Psoas muscle (tissue), 7 donors: ENCODE measurements at regions not wholly inside any gene's neighbourhood (a gene's known extent, or its start where the extent isn't known, plus 50 kb on each side); places are given as distances from the start of the nearest gene placed in this dataset.

Experiments
- ATAC-seq, 4 donors: fragments of 200-7000 bp; cut with Tn5 transposase; one replicate each; pipeline ENCODE4 v1.9.1; 2020; ENCODE audit warnings: moderate library complexity in 3 of 4, mild to moderate bottlenecking in 2 of 4
- DNase-seq, 2 donors: peaks; one replicate each; pipeline ENCODE4 v3.0.0-alpha.2; 2020
- H3K27ac ChIP-seq: fragments of 200-600 bp; one replicate; pipeline ENCODE4 v1.8.0; 2022
- H3K27me3 ChIP-seq, 3 donors: fragments of 200-600 bp in 1 of 3; one replicate each; pipeline versions ENCODE4 v1.6.1 to v1.8.0; 2013 to 2022; ENCODE audit warnings: low read length in 2 of 3, mild to moderate bottlenecking in 2 of 3, moderate library complexity in 1 of 3; ENCODE audit not compliant: insufficient read depth in 3 of 3
- H3K36me3 ChIP-seq, 2 donors: fragments of 200-600 bp in 1 of 2; one replicate each; pipeline versions ENCODE4 v1.6.1 to v1.8.0; 2013 to 2022; ENCODE audit warnings: low read depth in 1 of 2, mild to moderate bottlenecking in 1 of 2, moderate library complexity in 1 of 2; ENCODE audit not compliant: insufficient read depth in 1 of 2
- H3K4me1 ChIP-seq: fragments of 200-600 bp; one replicate; pipeline ENCODE4 v1.8.0; 2022
- H3K4me3 ChIP-seq: fragments of 200-600 bp; one replicate; pipeline ENCODE4 v1.8.0; 2022; ENCODE audit warnings: mild to moderate bottlenecking
- H3K9me3 ChIP-seq: fragments of 200-600 bp; one replicate; pipeline ENCODE4 v1.8.0; 2022
- CTCF ChIP-seq: fragments of 200-600 bp; IDR thresholded peaks from one replicate; pipeline ENCODE4 v1.8.0; 2022; ENCODE audit warnings: antibody characterized with exemption
- WGBS, 3 donors: extraction: QIAGEN DNeasy Blood & Tissue Kit; methylation state at CpG; one replicate each; pipeline versions ENCODE4 v1.1.6 to v1.1.7; 2013; 5-methylcytosine and 5-hydroxymethylcytosine counted together
- intact Hi-C, 2 donors: fragments of 100-400 bp; cut with DNase I; formaldehyde crosslinking; loops; one replicate each; pipeline versions ENCODE4 v1.11.0 to v1.14.2; 2022
- donor health status: healthy with polysubstance abuse.
- donor health status: DM: no; HTN: no; CAD: no; lungs with moderate emphysema.
- donor health status: Bipolar disorder and iron deficiency.
- donor health status: healthy.
- donor health status: DM: yes; HTN: yes; CAD: no.
- donor health status: DM: no; HTN: no; CAD: no.
- donor health status: DM: yes; HTN: yes; CAD: no.

DNA sequence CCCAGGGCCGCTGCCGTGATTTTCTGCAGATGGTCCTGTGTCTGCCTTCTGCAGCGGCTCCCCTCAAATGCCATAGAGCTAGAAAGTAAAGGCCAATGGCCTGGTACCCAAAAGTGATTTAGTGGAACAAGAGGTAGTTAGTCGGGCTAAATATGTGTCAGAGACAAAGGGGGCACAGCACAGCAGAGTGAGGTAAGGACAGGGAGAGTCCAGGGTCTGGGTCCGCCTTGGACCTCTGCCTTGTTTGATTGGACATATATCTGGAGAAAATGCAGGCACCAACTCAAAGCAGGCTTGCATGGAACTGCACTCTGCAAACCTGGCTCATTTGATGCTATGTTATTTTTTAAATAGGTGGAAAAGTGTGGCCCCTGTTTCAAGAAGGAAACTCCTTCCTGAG, 249.6 kb upstream of the B3GAT1 start:
- Histone ChIP-seq H3K4me3 (no peak overlapping the region), H3K4me1 (no peaks in the 10 kb centered on the region), H3K27me3 (peaks cover 0 to 4% (median 3%) of the 10 kb centered on the region in 3 donors), H3K27ac (no peak overlapping the region), H3K9me3 (no peaks in the 10 kb centered on the region), H3K36me3 (no peaks in the 10 kb centered on the region)
- WGBS, 3 donors: 81 to 87% (median 85%) methylated on average over 5 of the region's 5 CpGs
- intact Hi-C loops: no loop called here
- ATAC-seq (no peak), DNase-seq (no peak)
- no peak for TF ChIP-seq CTCF

DNA sequence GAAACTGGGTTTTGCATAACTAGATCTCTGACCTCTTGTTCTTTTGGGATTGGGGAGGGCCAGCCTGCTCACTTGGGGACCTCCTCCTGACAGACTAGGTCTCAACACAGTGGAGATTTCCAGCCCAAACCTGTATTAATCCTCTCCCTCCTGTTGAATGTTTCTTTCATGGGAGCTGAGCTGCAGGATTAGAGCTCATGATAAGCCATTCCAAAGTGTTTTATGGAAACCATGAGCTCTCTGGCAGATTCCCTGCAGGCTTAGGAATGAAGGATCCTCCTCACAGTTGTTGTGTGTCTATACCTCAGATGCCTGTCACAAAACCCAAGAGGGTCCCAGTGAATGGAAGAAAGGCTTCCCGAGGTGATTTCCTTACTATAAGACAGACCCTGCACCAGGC, 248.4 kb upstream of the B3GAT1 start:
- TF ChIP-seq CTCF: no peak
- no peak for DNase-seq
- Histone ChIP-seq H3K27me3 (peaks cover 0 to 4% (median 3%) of the 10 kb centered on the region in 3 donors), H3K4me3 (no peak overlapping the region), H3K4me1 (no peaks in the 10 kb centered on the region), H3K27ac (no peak overlapping the region), H3K9me3 (no peaks in the 10 kb centered on the region), H3K36me3 (no peaks in the 10 kb centered on the region)
- WGBS, 3 donors: 68 to 86% (median 86%) methylated on average over 1 of the region's 1 CpG
- no peak for ATAC-seq
- intact Hi-C loops: no loop called here

DNA sequence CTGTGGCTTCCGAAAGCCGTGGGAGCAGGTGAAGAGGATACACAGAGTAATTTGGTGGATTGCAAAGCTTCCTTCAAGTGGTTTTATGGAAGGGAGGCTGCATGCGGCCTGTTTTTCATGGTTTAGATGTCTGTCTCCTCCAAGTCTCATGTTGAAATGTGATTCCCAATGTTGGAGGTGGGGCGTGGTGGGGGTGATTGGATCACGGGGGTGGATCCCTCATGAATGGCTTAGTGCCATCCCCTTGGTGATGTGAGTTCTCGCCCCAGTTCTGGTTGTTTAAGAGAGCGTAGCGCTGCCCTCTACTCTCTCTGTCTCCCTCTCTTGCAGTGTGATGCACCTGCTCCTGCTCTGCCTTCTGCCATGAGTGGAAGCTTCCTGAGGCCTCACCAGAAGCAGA, 247.8 kb upstream of the B3GAT1 start:
- WGBS, 3 donors: 60 to 77% (median 68%) methylated on average over 8 of the region's 8 CpGs
- DNase-seq (no peak), ATAC-seq (no peak)
- intact Hi-C loops: no loop called here
- no peaks in the 10 kb centered on the region for H3K9me3 ChIP-seq
- no peak for TF ChIP-seq CTCF
- H3K4me1 ChIP-seq: no peaks in the 10 kb centered on the region
- peaks cover 0 to 4% (median 3%) of the 10 kb centered on the region in 3 donors for H3K27me3 ChIP-seq
- H3K4me3 ChIP-seq: no peak overlapping the region
- no peak overlapping the region for H3K27ac ChIP-seq
- no peaks in the 10 kb centered on the region for H3K36me3 ChIP-seq

DNA sequence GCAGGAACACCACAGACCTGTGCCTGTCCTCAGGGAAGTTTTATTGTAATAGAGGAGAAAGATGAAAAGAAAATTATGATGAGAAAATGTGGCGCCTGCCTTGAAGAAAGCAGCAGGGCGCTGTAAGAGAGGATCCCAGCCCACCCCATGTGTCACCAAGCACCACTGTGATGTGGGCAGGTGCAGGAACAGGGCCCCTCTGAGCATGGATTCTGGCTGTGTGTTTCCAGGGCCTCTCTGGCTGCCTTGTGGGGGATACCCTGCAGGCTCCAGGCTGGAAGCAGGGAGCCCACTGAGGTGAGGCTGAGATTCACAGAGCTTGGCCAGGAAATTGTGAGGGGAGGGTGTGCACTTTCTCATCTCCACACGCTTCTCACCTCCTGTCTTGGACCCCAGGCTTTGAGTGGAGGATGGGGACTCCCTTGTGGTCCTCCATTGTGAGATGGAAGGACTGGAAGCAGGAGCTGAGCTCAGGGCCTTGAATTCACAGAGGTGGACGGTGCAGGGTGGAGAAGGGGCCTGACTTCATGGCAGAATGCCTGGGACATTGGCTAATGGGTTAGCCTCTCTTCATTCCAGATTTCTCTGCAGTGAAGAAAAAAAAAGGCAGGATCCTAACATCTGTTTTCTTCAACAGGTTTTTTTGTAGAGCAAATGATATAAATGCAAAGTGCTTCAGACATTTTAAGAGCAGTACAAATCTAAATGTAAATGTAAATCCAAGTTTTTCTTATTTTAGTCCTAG, 246.6 kb upstream of the B3GAT1 start:
- DNase-seq (no peak), ATAC-seq (no peak)
- Histone ChIP-seq H3K27ac (no peak overlapping the region), H3K36me3 (no peaks in the 10 kb centered on the region), H3K4me1 (no peaks in the 10 kb centered on the region), H3K9me3 (no peaks in the 10 kb centered on the region), H3K4me3 (no peak overlapping the region), H3K27me3 (peaks cover 0 to 4% (median 3%) of the 10 kb centered on the region in 3 donors)
- intact Hi-C loops: no loop called here
- 69 to 73% (median 71%) methylated on average over 4 of the region's 4 CpGs for WGBS, 3 donors
- no peak for TF ChIP-seq CTCF

DNA sequence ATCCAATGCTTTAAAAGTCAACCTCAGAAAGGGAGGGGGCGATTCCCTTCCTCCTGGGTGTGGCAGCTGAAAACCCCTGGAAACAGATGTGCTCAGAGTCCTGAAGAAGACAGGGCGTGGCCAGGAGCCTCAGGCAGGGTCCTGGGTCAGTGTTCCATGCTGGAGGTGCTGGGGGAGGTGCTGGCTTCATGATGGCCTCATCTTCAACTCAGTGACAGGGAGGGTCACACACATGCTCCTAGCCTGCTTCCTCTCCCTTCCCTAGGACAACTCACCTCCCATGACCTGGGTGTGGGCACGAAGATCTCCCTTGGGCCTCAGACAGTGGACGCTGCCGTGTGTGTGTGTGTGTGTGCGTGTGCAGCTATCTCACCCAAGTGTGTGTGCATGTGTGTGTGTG, 245.6 kb upstream of the B3GAT1 start:
- TF ChIP-seq CTCF: no peak
- H3K36me3 ChIP-seq: no peaks in the 10 kb centered on the region
- no peak overlapping the region for H3K27ac ChIP-seq
- H3K27me3 ChIP-seq: peaks cover 0 to 4% (median 3%) of the 10 kb centered on the region in 3 donors
- no peaks in the 10 kb centered on the region for H3K4me1 ChIP-seq
- no peak overlapping the region for H3K4me3 ChIP-seq
- no peak for ATAC-seq
- H3K9me3 ChIP-seq: no peaks in the 10 kb centered on the region
- intact Hi-C loops: no loop called here
- 73 to 89% (median 73%) methylated on average over 6 of the region's 6 CpGs for WGBS, 3 donors
- no peak for DNase-seq
